Keratinocyte (primary cell): ENCODE measurements at regions not wholly inside any gene's neighbourhood (a gene's known extent, or its start where the extent isn't known, plus 50 kb on each side); places are given as distances from the start of the nearest gene placed in this dataset.

Experiments used
- DNase-seq: peaks from one replicate; pipeline ENCODE4 v3.0.0-alpha.2; 2011; ENCODE audit warnings: low read depth, missing footprints, low spot score
- FAIRE-seq: peaks from 2 replicates; lab custom pipeline; 2011; peaks lifted over from hg19 to GRCh38; lab: Jason Lieb, UNC
- H2AFZ ChIP-seq: 2 replicates; pipeline ENCODE4 v1.6.0; 2012; ENCODE audit warnings: low read length, control low read depth, inconsistent platforms; ENCODE audit not compliant: control insufficient read depth
- H3K27ac ChIP-seq: 2 replicates; pipeline ENCODE4 v1.5.1; 2011; ENCODE audit warnings: low read length; ENCODE audit not compliant: control insufficient read depth, insufficient read depth
- H3K27me3 ChIP-seq: 3 replicates; pipeline ENCODE4 v1.6.0; 2011; ENCODE audit warnings: low read length; ENCODE audit not compliant: control insufficient read depth, insufficient read depth; ENCODE audit errors: extremely low read depth
- H3K36me3 ChIP-seq, 2 experiments: 2 replicates in 1 of 2; 3 replicates in 1 of 2; pipeline ENCODE4 v1.5.1; 2011; ENCODE audit warnings: low read length in 2 of 2, mild to moderate bottlenecking in 1 of 2; ENCODE audit not compliant: control insufficient read depth in 2 of 2, insufficient read depth in 2 of 2; ENCODE audit errors: extremely low read depth in 1 of 2
- H3K4me1 ChIP-seq: 3 replicates; pipeline ENCODE4 v1.5.1; 2011; ENCODE audit warnings: low read length; ENCODE audit not compliant: control insufficient read depth, insufficient read depth; ENCODE audit errors: extremely low read depth
- H3K4me2 ChIP-seq: 3 replicates; pipeline ENCODE4 v1.6.0; 2011; ENCODE audit warnings: low read depth, low read length; ENCODE audit not compliant: control insufficient read depth, insufficient read depth; ENCODE audit errors: extremely low read depth
- H3K4me3 ChIP-seq, 3 experiments: fragments of 200-600 bp in 1 of 3; sonication (generic) in 1 of 3; 2 replicates in 2 of 3; 3 replicates in 1 of 3; pipeline ENCODE4 v1.5.1; 2011 to 2016; ENCODE audit warnings: low read length in 3 of 3, mild to moderate bottlenecking in 3 of 3, control low read depth in 2 of 3, inconsistent platforms in 1 of 3, low read depth in 1 of 3, mixed read lengths in 1 of 3, mixed run types in 1 of 3, moderate library complexity in 1 of 3; ENCODE audit not compliant: control insufficient read depth in 2 of 3, insufficient read depth in 2 of 3; ENCODE audit errors: extremely low read depth in 1 of 3
- H3K79me2 ChIP-seq: 2 replicates; pipeline ENCODE4 v1.6.0; 2012; ENCODE audit warnings: low read length; ENCODE audit not compliant: control insufficient read depth, insufficient read depth
- H3K9ac ChIP-seq: 3 replicates; pipeline ENCODE4 v1.6.0; 2011; ENCODE audit warnings: low read length; ENCODE audit not compliant: control insufficient read depth, insufficient read depth; ENCODE audit errors: extremely low read depth
- H3K9me1 ChIP-seq: 3 replicates; pipeline ENCODE4 v1.6.0; 2011; ENCODE audit warnings: low read length; ENCODE audit not compliant: control insufficient read depth, insufficient read depth; ENCODE audit errors: extremely low read depth
- H3K9me3 ChIP-seq: 2 replicates; pipeline ENCODE4 v1.5.1; 2012; ENCODE audit warnings: low read depth, low read length; ENCODE audit not compliant: control insufficient read depth
- H4K20me1 ChIP-seq: 3 replicates; pipeline ENCODE4 v1.6.0; 2011; ENCODE audit warnings: low read length; ENCODE audit not compliant: control insufficient read depth, insufficient read depth; ENCODE audit errors: extremely low read depth
- CTCF ChIP-seq, 3 experiments: IDR thresholded peaks in 1 of 3; conservative IDR thresholded peaks in 1 of 3; optimal IDR thresholded peaks in 1 of 3; 2 replicates in 2 of 3; 3 replicates in 1 of 3; pipeline versions ENCODE3 to v1.5.1; 2011; ENCODE audit warnings: low read length in 3 of 3, mild to moderate bottlenecking in 3 of 3, moderate library complexity in 2 of 3, control low read depth in 1 of 3, inconsistent platforms in 1 of 3; ENCODE audit not compliant: insufficient read depth in 2 of 3; ENCODE audit errors: extremely low read depth in 1 of 3
- EZH2 ChIP-seq: IDR thresholded peaks from one replicate; pipeline ENCODE4 v1.6.1; 2012; ENCODE audit warnings: inconsistent platforms, mild to moderate bottlenecking, low read length, moderate library complexity
- dilution Hi-C: fragments of 300-500 bp; cut with MboI; formaldehyde crosslinking; loops from one replicate; pipeline ENCODE4 v1.7.0; 2020; ENCODE audit warnings: low sequenced_read_pairs; ENCODE audit not compliant: extremely low pct_ligation_motif_present

- H3K9me3 ChIP-seq = no peaks in the 10 kb centered on the region
- no peak overlapping the region for H3K9ac ChIP-seq
- H3K4me2 ChIP-seq = no peak overlapping the region
- no peaks in the 10 kb centered on the region for H3K4me1 ChIP-seq
- TF ChIP-seq EZH2 (no peak), CTCF (optimal IDR thresholded peaks at IDR 0.05 in 1 of 3, IDR thresholded peaks at IDR 0.05 in 1 of 3, conservative IDR thresholded peaks at IDR 0.05 in 1 of 3; ENCODE audit: extremely low read depth in 1 of 3, insufficient read depth in 2 of 3, low read length in 3 of 3) (no peak)
- H3K4me3 ChIP-seq = no peak overlapping the region
- no peaks in the 10 kb centered on the region for H3K9me1 ChIP-seq
- no peak overlapping the region for H2AFZ ChIP-seq
- no peak overlapping the region for H3K27ac ChIP-seq
- H4K20me1 ChIP-seq = no peaks in the 10 kb centered on the region
- H3K36me3 ChIP-seq = no peaks in the 10 kb centered on the region
- dilution Hi-C loops = no loop called here
- no peak for FAIRE-seq
- H3K79me2 ChIP-seq = no peaks in the 10 kb centered on the region
- DNase-seq = no peak
- no peaks in the 10 kb centered on the region for H3K27me3 ChIP-seq
Observed at GRCh38 chr5:63613442-63613841, 348.8 kb downstream of the HTR1A start.

GRCh38 chr5:63603996-63604395 is 358.2 kb downstream of the HTR1A start:
- no peaks in the 10 kb centered on the region for H3K4me1 ChIP-seq
- dilution Hi-C loops = no loop called here
- H4K20me1 ChIP-seq = no peaks in the 10 kb centered on the region
- H2AFZ ChIP-seq = no peak overlapping the region
- no peaks in the 10 kb centered on the region for H3K9me1 ChIP-seq
- no peak overlapping the region for H3K4me2 ChIP-seq
- no peak overlapping the region for H3K27ac ChIP-seq
- H3K79me2 ChIP-seq = no peaks in the 10 kb centered on the region
- H3K27me3 ChIP-seq = no peaks in the 10 kb centered on the region
- no peak for TF ChIP-seq EZH2
- no peak for TF ChIP-seq CTCF (optimal IDR thresholded peaks at IDR 0.05 in 1 of 3, IDR thresholded peaks at IDR 0.05 in 1 of 3, conservative IDR thresholded peaks at IDR 0.05 in 1 of 3; ENCODE audit: extremely low read depth in 1 of 3, insufficient read depth in 2 of 3, low read length in 3 of 3)
- no peak for DNase-seq
- H3K36me3 ChIP-seq = no peaks in the 10 kb centered on the region
- no peak overlapping the region for H3K9ac ChIP-seq
- FAIRE-seq = no peak
- no peak overlapping the region for H3K4me3 ChIP-seq
- peaks cover 1% of the 10 kb centered on the region for H3K9me3 ChIP-seq
